Mesendoderm (in vitro differentiated cells): ENCODE measurements at regions not wholly inside any gene's neighbourhood (a gene's known extent, or its start where the extent isn't known, plus 50 kb on each side); places are given as distances from the start of the nearest gene placed in this dataset.

Experiments used
- DNase-seq: peaks from one replicate; pipeline ENCODE4 v3.0.0; 2013
- H2AK5ac ChIP-seq: 2 replicates; pipeline ENCODE4 v1.6.1; 2013; ENCODE audit warnings: low read length, inconsistent platforms
- H2BK120ac ChIP-seq: 2 replicates; pipeline ENCODE4 v1.6.1; 2013; ENCODE audit warnings: low read depth, mild to moderate bottlenecking, low read length, moderate library complexity, mixed read lengths
- H2BK15ac ChIP-seq: replicated peaks from 2 replicates; pipeline ENCODE4 v1.6.1; 2013; ENCODE audit warnings: low read depth, mild to moderate bottlenecking, moderate library complexity
- H2BK5ac ChIP-seq: 2 replicates; pipeline ENCODE4 v1.6.1; 2013; ENCODE audit warnings: low read length, inconsistent platforms
- H3K18ac ChIP-seq: 2 replicates; pipeline ENCODE4 v1.6.1; 2013; ENCODE audit warnings: mild to moderate bottlenecking, low read length, mixed read lengths
- H3K23ac ChIP-seq: one replicate; pipeline ENCODE4 v1.6.1; 2013; ENCODE audit warnings: low read length
- H3K27ac ChIP-seq: 2 replicates; pipeline ENCODE4 v1.5.1; 2013; ENCODE audit warnings: low read depth, mild to moderate bottlenecking, inconsistent platforms, low read length, moderate library complexity
- H3K27me3 ChIP-seq: 2 replicates; pipeline ENCODE4 v1.6.1; 2013; ENCODE audit warnings: low read length, control low read depth, mild to moderate bottlenecking, inconsistent platforms; ENCODE audit not compliant: insufficient read depth, poor library complexity
- H3K36me3 ChIP-seq: 2 replicates; pipeline ENCODE4 v1.6.1; 2013; ENCODE audit warnings: low read length, inconsistent platforms; ENCODE audit not compliant: control insufficient read depth, insufficient read depth
- H3K4ac ChIP-seq: one replicate; pipeline ENCODE4 v1.6.1; 2013; ENCODE audit warnings: low read depth, mild to moderate bottlenecking, low read length, moderate library complexity
- H3K4me1 ChIP-seq: 2 replicates; pipeline ENCODE4 v1.6.1; 2013; ENCODE audit warnings: low read depth, low read length, inconsistent platforms; ENCODE audit not compliant: control insufficient read depth
- H3K4me2 ChIP-seq: 2 replicates; pipeline ENCODE4 v1.6.1; 2013; ENCODE audit warnings: low read length
- H3K4me3 ChIP-seq: 2 replicates; pipeline ENCODE4 v1.5.1; 2013; ENCODE audit warnings: mild to moderate bottlenecking, low read length
- H3K56ac ChIP-seq: one replicate; pipeline ENCODE4 v1.6.1; 2013; ENCODE audit warnings: low read length
- H3K79me1 ChIP-seq: 2 replicates; pipeline ENCODE4 v1.6.1; 2013; ENCODE audit warnings: low read length, inconsistent platforms
- H3K79me2 ChIP-seq: 2 replicates; pipeline ENCODE4 v1.6.1; 2013; ENCODE audit warnings: mild to moderate bottlenecking, low read length; ENCODE audit not compliant: control insufficient read depth, insufficient read depth
- H3K9ac ChIP-seq: 2 replicates; pipeline ENCODE4 v1.6.1; 2013; ENCODE audit warnings: low read length, inconsistent platforms
- H4K5ac ChIP-seq: one replicate; pipeline ENCODE4 v1.6.1; 2013; ENCODE audit warnings: low read length
- H4K8ac ChIP-seq: one replicate; pipeline ENCODE4 v1.6.1; 2013; ENCODE audit warnings: low read depth, mild to moderate bottlenecking, control low read depth, low read length, moderate library complexity
- WGBS: extraction: QIAGEN DNeasy Blood & Tissue Kit; methylation state at CpG from one replicate; pipeline ENCODE4 v1.1.7; 2013; ENCODE audit warnings: low lambda C conversion rate, missing lambda C conversion rate; ENCODE audit not compliant: insufficient coverage; ENCODE audit errors: extremely low coverage; 5-methylcytosine and 5-hydroxymethylcytosine counted together

DNA sequence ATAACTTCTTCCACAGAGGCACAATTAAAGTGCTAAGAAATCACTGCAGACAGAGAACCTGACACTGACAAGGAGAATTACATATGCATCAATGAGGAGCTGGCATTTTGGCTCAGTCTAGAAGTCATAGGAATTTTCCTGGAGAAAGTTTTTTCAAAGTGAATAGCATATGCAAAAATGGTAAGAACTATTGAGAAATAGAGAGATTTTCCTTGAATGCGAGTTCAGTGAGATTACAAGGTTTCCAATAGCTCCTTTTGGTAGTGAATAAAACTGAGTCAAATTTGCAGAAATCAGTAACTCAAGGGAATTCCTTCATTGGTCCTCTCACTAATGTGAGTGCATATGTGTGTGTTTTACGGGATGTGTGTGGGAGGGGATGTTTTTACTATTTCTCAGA, 557.5 kb downstream of the PPARGC1A start:
- no peak overlapping the region for H3K9ac ChIP-seq
- no peak overlapping the region for H3K23ac ChIP-seq
- no peak overlapping the region for H2AK5ac ChIP-seq
- no peak overlapping the region for H2BK15ac ChIP-seq
- no peaks in the 10 kb centered on the region for H3K27me3 ChIP-seq
- no peaks in the 10 kb centered on the region for H3K36me3 ChIP-seq
- H3K56ac ChIP-seq, result no peak overlapping the region
- H2BK5ac ChIP-seq, result no peak overlapping the region
- H3K4me1 ChIP-seq, result no peaks in the 10 kb centered on the region
- H3K27ac ChIP-seq, result no peak overlapping the region
- no peak overlapping the region for H4K5ac ChIP-seq
- H2BK120ac ChIP-seq, result no peak overlapping the region
- no CpG with 5 or more reads among the region's 2 CpGs for WGBS
- H3K4ac ChIP-seq, result no peak overlapping the region
- no peak overlapping the region for H3K4me3 ChIP-seq
- no peaks in the 10 kb centered on the region for H3K79me2 ChIP-seq
- no peak overlapping the region for H3K4me2 ChIP-seq
- DNase-seq, result no peak
- no peak overlapping the region for H4K8ac ChIP-seq
- H3K18ac ChIP-seq, result no peak overlapping the region
- H3K79me1 ChIP-seq, result no peaks in the 10 kb centered on the region

DNA sequence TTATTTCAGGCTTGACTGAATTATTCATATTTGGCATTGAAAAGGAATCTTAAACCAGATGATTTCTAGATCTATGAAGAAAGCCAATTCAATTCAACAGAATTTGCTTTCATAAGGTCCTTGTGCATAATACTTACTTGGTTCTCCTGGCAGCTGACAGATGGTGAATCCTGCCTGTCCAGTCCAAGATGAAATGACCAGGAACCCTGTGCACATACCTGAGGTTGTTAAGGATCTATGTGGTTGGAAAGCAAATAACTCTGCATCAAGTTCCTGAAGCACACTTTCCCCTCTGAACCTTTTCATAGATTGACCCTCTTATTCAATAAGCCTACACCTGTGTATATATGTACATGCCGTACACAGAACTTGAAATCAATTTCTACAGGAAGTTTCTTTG, 562.7 kb downstream of the PPARGC1A start:
- DNase-seq, result no peak
- no peak overlapping the region for H2AK5ac ChIP-seq
- H3K27ac ChIP-seq, result no peak overlapping the region
- H3K18ac ChIP-seq, result no peak overlapping the region
- H3K9ac ChIP-seq, result no peak overlapping the region
- H3K56ac ChIP-seq, result no peak overlapping the region
- no peak overlapping the region for H2BK15ac ChIP-seq
- no peak overlapping the region for H3K4ac ChIP-seq
- H4K5ac ChIP-seq, result no peak overlapping the region
- no peak overlapping the region for H2BK120ac ChIP-seq
- no peak overlapping the region for H2BK5ac ChIP-seq
- H3K4me3 ChIP-seq, result no peak overlapping the region
- H3K27me3 ChIP-seq, result no peaks in the 10 kb centered on the region
- no peaks in the 10 kb centered on the region for H3K36me3 ChIP-seq
- H4K8ac ChIP-seq, result no peak overlapping the region
- no peaks in the 10 kb centered on the region for H3K79me1 ChIP-seq
- H3K23ac ChIP-seq, result no peak overlapping the region
- no CpG with 5 or more reads among the region's 1 CpG for WGBS
- H3K79me2 ChIP-seq, result no peaks in the 10 kb centered on the region
- no peak overlapping the region for H3K4me2 ChIP-seq
- H3K4me1 ChIP-seq, result peaks cover 6% of the 10 kb centered on the region

DNA sequence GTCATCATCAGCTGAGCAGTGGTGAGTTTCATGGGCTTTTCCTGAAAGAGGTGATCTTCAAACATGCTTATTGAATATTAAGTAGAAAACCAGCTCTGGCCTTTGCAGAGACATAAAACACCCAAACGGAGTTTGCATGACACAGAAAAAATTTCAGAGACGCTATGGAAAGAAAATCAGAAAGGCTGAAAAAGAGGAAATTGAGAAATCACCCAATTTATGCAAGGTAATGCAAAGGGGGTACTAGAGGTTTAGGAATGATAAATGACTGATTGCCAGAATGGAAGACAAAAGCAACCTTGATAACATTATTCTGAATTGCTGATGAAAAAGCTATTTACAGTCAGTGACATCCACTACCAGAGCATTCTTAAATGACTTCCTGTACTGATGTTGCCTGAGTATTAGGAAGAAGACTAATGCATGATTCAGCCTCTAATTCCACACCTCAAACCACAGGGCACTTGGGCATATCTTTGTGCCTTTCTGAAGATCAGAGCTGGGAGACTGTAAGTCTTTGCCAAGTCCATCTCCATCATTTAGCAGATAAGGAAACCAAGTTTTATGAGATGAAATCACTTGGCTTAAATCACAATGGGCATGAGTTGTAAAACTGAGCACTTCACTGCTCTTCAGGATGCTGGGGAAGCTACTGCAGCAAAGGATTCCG, 565.7 kb downstream of the PPARGC1A start:
- WGBS, result no CpG with 5 or more reads among the region's 3 CpGs
- Histone ChIP-seq H3K4me2 (no peak overlapping the region), H3K79me1 (no peaks in the 10 kb centered on the region), H3K4ac (no peak overlapping the region), H3K23ac (no peak overlapping the region), H2BK5ac (peak overlapping the region; percentile 52), H3K27me3 (no peaks in the 10 kb centered on the region), H3K4me1 (peaks cover 6% of the 10 kb centered on the region), H3K27ac (no peak overlapping the region), H3K18ac (no peak overlapping the region), H3K9ac (no peak overlapping the region), H2BK15ac (no peak overlapping the region), H4K5ac (no peak overlapping the region), H2AK5ac (no peak overlapping the region), H3K56ac (no peak overlapping the region), H3K79me2 (no peaks in the 10 kb centered on the region), H3K36me3 (no peaks in the 10 kb centered on the region), H3K4me3 (no peak overlapping the region), H4K8ac (no peak overlapping the region), H2BK120ac (no peak overlapping the region)
- DNase-seq, result peak; percentile 42

DNA sequence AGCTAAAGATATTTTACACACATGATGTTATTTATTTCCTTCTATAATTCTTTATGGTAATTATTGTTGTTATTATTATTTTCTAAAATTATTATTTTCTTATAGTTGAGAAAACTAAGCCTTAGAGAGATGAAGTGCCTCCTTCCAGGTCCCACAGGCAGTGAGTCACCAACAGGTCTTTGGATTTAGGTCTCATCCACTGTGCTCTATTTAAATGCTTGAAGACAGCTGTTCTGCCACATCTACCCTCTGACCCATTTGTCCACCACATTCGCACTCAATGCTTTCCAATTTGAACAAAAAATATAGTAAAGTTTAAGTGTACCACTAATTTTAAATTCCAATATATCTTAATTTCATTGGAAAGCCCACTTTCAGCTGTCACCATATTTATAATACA, 566.4 kb downstream of the PPARGC1A start:
- Histone ChIP-seq H2BK15ac (no peak overlapping the region), H3K56ac (no peak overlapping the region), H2BK5ac (no peak overlapping the region), H3K27me3 (no peaks in the 10 kb centered on the region), H4K8ac (no peak overlapping the region), H3K79me1 (no peaks in the 10 kb centered on the region), H2BK120ac (no peak overlapping the region), H3K79me2 (no peaks in the 10 kb centered on the region), H3K4me3 (no peak overlapping the region), H2AK5ac (no peak overlapping the region), H3K9ac (no peak overlapping the region), H4K5ac (no peak overlapping the region), H3K4me1 (peaks cover 6% of the 10 kb centered on the region), H3K4ac (no peak overlapping the region), H3K36me3 (no peaks in the 10 kb centered on the region), H3K4me2 (no peak overlapping the region), H3K27ac (no peak overlapping the region), H3K18ac (no peak overlapping the region), H3K23ac (no peak overlapping the region)
- 100% methylated on average over 1 of the region's 1 CpG for WGBS
- no peak for DNase-seq

DNA sequence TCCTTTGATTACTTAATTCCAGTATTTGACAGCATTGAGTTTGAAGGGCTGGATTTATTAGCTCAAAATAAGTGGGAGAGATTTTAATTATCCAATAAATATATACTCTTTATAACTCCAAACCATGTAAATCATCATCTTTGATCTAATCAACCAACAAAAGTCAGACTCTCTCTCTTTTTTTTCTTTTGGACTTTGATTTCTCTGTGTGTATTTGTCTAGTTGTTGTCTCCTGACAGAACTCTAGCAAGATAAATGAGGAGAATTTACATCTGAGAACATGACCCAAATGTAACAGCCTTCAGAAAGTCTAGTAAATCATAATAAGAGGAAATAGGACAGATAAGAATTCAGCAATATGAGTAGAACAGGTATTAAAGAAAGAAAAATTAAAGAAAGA, 567.1 kb downstream of the PPARGC1A start:
- H2BK5ac ChIP-seq, result no peak overlapping the region
- no peak overlapping the region for H3K4ac ChIP-seq
- H3K4me1 ChIP-seq, result peaks cover 6% of the 10 kb centered on the region
- H3K79me2 ChIP-seq, result no peaks in the 10 kb centered on the region
- no peaks in the 10 kb centered on the region for H3K79me1 ChIP-seq
- H3K4me3 ChIP-seq, result no peak overlapping the region
- H2BK120ac ChIP-seq, result no peak overlapping the region
- no peaks in the 10 kb centered on the region for H3K36me3 ChIP-seq
- H3K23ac ChIP-seq, result no peak overlapping the region
- no peak overlapping the region for H4K8ac ChIP-seq
- DNase-seq, result no peak
- no peak overlapping the region for H2BK15ac ChIP-seq
- no peak overlapping the region for H2AK5ac ChIP-seq
- no peak overlapping the region for H3K56ac ChIP-seq
- no peak overlapping the region for H3K27ac ChIP-seq
- no peak overlapping the region for H3K9ac ChIP-seq
- H3K18ac ChIP-seq, result no peak overlapping the region
- H4K5ac ChIP-seq, result no peak overlapping the region
- no peak overlapping the region for H3K4me2 ChIP-seq
- no peaks in the 10 kb centered on the region for H3K27me3 ChIP-seq

DNA sequence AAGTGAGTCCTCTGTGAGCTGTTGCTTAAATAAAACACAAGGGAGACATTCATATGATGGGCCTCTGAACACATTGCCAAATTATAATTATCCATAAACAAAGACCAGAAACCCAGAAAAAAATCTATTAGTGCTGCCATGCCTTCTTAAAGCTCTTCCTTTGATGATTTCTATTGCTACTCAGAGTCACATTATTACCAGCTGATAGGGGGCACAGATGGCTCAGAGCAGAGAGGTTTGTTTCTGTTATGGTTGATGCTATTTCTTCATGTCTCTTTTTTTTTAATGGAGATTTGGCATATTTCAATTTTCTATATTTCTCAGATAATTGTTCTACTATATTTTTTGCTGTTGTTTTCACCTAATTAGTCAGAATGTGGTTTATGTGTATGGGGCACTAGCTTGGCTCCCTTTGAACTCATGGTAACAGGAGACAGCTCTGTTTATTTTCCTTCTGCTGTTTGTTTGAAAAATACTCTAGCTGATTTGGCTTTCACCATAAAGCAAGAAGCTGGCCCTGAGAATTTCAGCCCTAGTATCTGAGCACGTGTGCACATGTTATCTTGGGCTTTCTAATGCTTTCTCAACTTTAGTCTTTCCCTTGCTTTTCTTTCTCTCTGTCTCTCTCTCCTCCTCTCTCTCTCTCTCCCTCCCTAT, 568.8 kb downstream of the PPARGC1A start:
- H4K5ac ChIP-seq, result no peak overlapping the region
- H3K23ac ChIP-seq, result no peak overlapping the region
- no peaks in the 10 kb centered on the region for H3K79me2 ChIP-seq
- H4K8ac ChIP-seq, result no peak overlapping the region
- H3K36me3 ChIP-seq, result no peaks in the 10 kb centered on the region
- no peak overlapping the region for H3K4me3 ChIP-seq
- H2BK120ac ChIP-seq, result no peak overlapping the region
- H3K18ac ChIP-seq, result no peak overlapping the region
- no peak for DNase-seq
- H3K9ac ChIP-seq, result no peak overlapping the region
- no peak overlapping the region for H3K27ac ChIP-seq
- H2AK5ac ChIP-seq, result no peak overlapping the region
- no peak overlapping the region for H3K4me2 ChIP-seq
- H3K4ac ChIP-seq, result no peak overlapping the region
- no peak overlapping the region for H2BK5ac ChIP-seq
- WGBS, result no CpG with 5 or more reads among the region's 1 CpG
- no peak overlapping the region for H3K56ac ChIP-seq
- H3K27me3 ChIP-seq, result no peaks in the 10 kb centered on the region
- peaks cover 6% of the 10 kb centered on the region for H3K4me1 ChIP-seq
- no peak overlapping the region for H2BK15ac ChIP-seq
- no peaks in the 10 kb centered on the region for H3K79me1 ChIP-seq
